HCT116 (cell line): ENCODE measurements at regions not wholly inside any gene's neighbourhood (a gene's known extent, or its start where the extent isn't known, plus 50 kb on each side); places are given as distances from the start of the nearest gene placed in this dataset.

Experiments
- ATAC-seq: fragments of 200-7000 bp; cut with Tn5 transposase; 2 replicates; pipeline ENCODE4 v1.9.1; 2020; ENCODE audit warnings: mild to moderate bottlenecking, moderate library complexity
- BruUV-seq: library from RNA; stranded (reverse); fragments of 400-500 nt; replicated peaks from 2 replicates; lab custom pipeline; 2021; lab: Mats Ljungman, UMichigan
- CTCF ChIA-PET: fragments of 300-600 bp; sonication (Branson Sonifier 250); formaldehyde crosslinking; loops from one replicate; lab custom pipeline; 2021; ENCODE audit warnings: antibody characterized with exemption; lab: Charles Lee
- POLR2A ChIA-PET: fragments of 300-600, 350-600 bp; sonication (Branson Sonifier 250); formaldehyde crosslinking; loops from one replicate; lab custom pipeline; 2021; ENCODE audit warnings: antibody characterized with exemption; lab: Charles Lee
- RAD21 ChIA-PET, 2 experiments: fragments of 300-600 bp; sonication (Branson Sonifier 250); formaldehyde crosslinking; loops; one replicate each; lab custom pipeline; 2023; ENCODE audit warnings: low total read pairs in 2 of 2; ENCODE audit not compliant: uncharacterized antibody in 2 of 2, unreplicated experiment in 2 of 2, low non-redundant PET in 1 of 2; lab: Charles Lee
- DNase-seq: peaks from one replicate; pipeline ENCODE4 v3.0.0-alpha.2; 2010; ENCODE audit warnings: low read depth, low spot score
- H2AFZ ChIP-seq: fragments of 200-600 bp; shearing (Covaris generic), sonication (generic); 2 replicates; pipeline ENCODE4 v1.6.1; 2017; ENCODE audit warnings: low read depth, mixed run types, mixed read lengths, antibody characterized with exemption, low read length; ENCODE audit not compliant: poor library complexity, severe bottlenecking
- H3K27ac ChIP-seq: 2 replicates; pipeline ENCODE4 v1.5.1; 2012; ENCODE audit warnings: low read depth, low read length
- H3K27me3 ChIP-seq: fragments of 200-600 bp; sonication (generic); 2 replicates; pipeline ENCODE4 v1.6.1; 2016; ENCODE audit warnings: mixed run types, low read length, mixed read lengths; ENCODE audit not compliant: insufficient read depth
- H3K36me3 ChIP-seq, 2 experiments: fragments of 200-500 bp in 1 of 2; fragments of 200-600 bp in 1 of 2; sonication (Bioruptor generic) in 1 of 2; sonication (generic) in 1 of 2; 2 replicates each; pipeline versions ENCODE4 v1.5.1 to v1.6.1; 2014 to 2016; ENCODE audit warnings: low read length in 2 of 2, inconsistent platforms in 1 of 2, mixed read lengths in 1 of 2, mixed run types in 1 of 2; ENCODE audit not compliant: insufficient read depth in 2 of 2, control insufficient read depth in 1 of 2
- H3K4me1 ChIP-seq, 2 experiments: fragments of 200-600 bp in 1 of 2; sonication (generic) in 1 of 2; 2 replicates each; pipeline versions ENCODE4 v1.5.1 to v1.6.1; 2012 to 2017; ENCODE audit warnings: low read length in 2 of 2, inconsistent platforms in 1 of 2, mild to moderate bottlenecking in 1 of 2, mixed read lengths in 1 of 2, mixed run types in 1 of 2, moderate library complexity in 1 of 2; ENCODE audit not compliant: insufficient read depth in 2 of 2, control insufficient read depth in 1 of 2
- H3K4me2 ChIP-seq: fragments of 200-600 bp; sonication (generic); 2 replicates; pipeline ENCODE4 v1.6.1; 2017; ENCODE audit warnings: mixed run types, low read length, mixed read lengths
- H3K4me3 ChIP-seq, 2 experiments: fragments of 200-600 bp in 1 of 2; sonication (generic) in 1 of 2; replicated peaks in 1 of 2; 2 replicates each; pipeline ENCODE4 v1.5.1; 2011 to 2016; ENCODE audit warnings: low read length in 2 of 2, control low read depth in 1 of 2, low read depth in 1 of 2, mild to moderate bottlenecking in 1 of 2, mixed read lengths in 1 of 2, mixed run types in 1 of 2
- H3K79me2 ChIP-seq: fragments of 200-600 bp; sonication (generic); 2 replicates; pipeline ENCODE4 v1.6.1; 2017; ENCODE audit warnings: mild to moderate bottlenecking, mixed run types, low read length, moderate library complexity, mixed read lengths; ENCODE audit not compliant: insufficient read depth
- H3K9ac ChIP-seq: fragments of 200-600 bp; sonication (generic); 2 replicates; pipeline ENCODE4 v1.6.1; 2016; ENCODE audit warnings: low read length, mixed read lengths
- H3K9me2 ChIP-seq: fragments of 200-600 bp; sonication (generic), shearing (Covaris generic); 2 replicates; pipeline ENCODE4 v1.6.1; 2017; ENCODE audit warnings: mixed run types, mild to moderate bottlenecking, moderate library complexity; ENCODE audit not compliant: insufficient read depth
- H3K9me3 ChIP-seq, 2 experiments: fragments of 200-500 bp in 1 of 2; fragments of 200-600 bp in 1 of 2; sonication (Bioruptor generic) in 1 of 2; sonication (generic) in 1 of 2; 2 replicates each; pipeline ENCODE4 v1.6.1; 2014 to 2017; ENCODE audit warnings: low read length in 2 of 2, mixed read lengths in 2 of 2, inconsistent platforms in 1 of 2, low read depth in 1 of 2, mild to moderate bottlenecking in 1 of 2, mixed run types in 1 of 2, moderate library complexity in 1 of 2; ENCODE audit not compliant: control insufficient read depth in 1 of 2, insufficient read depth in 1 of 2
- H4K20me1 ChIP-seq: fragments of 200-600 bp; sonication (generic), shearing (Covaris generic); 2 replicates; pipeline ENCODE4 v1.6.1; 2017; ENCODE audit warnings: mixed run types, mild to moderate bottlenecking, moderate library complexity; ENCODE audit not compliant: insufficient read depth
- ATF3 ChIP-seq: IDR thresholded peaks from 2 replicates; pipeline ENCODE4 v1.6.1; 2012
- CBX3 ChIP-seq: IDR thresholded peaks from 2 replicates; pipeline ENCODE4 v1.6.1; 2012; ENCODE audit warnings: low read depth
- CEBPB ChIP-seq: IDR thresholded peaks from 2 replicates; pipeline ENCODE4 v1.6.1; 2012; ENCODE audit warnings: low read depth
- EGR1 ChIP-seq: IDR thresholded peaks from 2 replicates; pipeline ENCODE4 v1.6.1; 2012; ENCODE audit warnings: low read depth
- EZH2 ChIP-seq: fragments of 200-600 bp; sonication (generic); IDR thresholded peaks from 2 replicates; pipeline ENCODE4 v1.6.1; 2017; ENCODE audit warnings: antibody characterized with exemption, mixed run types
- JUND ChIP-seq: IDR thresholded peaks from 2 replicates; pipeline ENCODE4 v1.6.1; 2012
- POLR2A ChIP-seq: IDR thresholded peaks from 2 replicates; pipeline ENCODE4 v1.7.0; 2011; ENCODE audit warnings: borderline replicate concordance; ENCODE audit not compliant: insufficient read depth, insufficient read length; ENCODE audit errors: extremely low read depth
- REST ChIP-seq: IDR thresholded peaks from 2 replicates; pipeline ENCODE4 v1.6.1; 2012; ENCODE audit warnings: low read depth
- SIN3A ChIP-seq: IDR thresholded peaks from 2 replicates; pipeline ENCODE4 v1.6.1; 2012; ENCODE audit warnings: low read depth
- SRF ChIP-seq: IDR thresholded peaks from 2 replicates; pipeline ENCODE4 v1.6.1; 2012; ENCODE audit warnings: low read depth
- TCF7L2 ChIP-seq: IDR thresholded peaks from 2 replicates; pipeline ENCODE4 v1.7.0; 2011; ENCODE audit warnings: borderline replicate concordance, inconsistent platforms; ENCODE audit not compliant: insufficient read depth, insufficient read length; ENCODE audit errors: extremely low read depth
- ZBTB33 ChIP-seq: IDR thresholded peaks from 2 replicates; pipeline ENCODE4 v1.6.1; 2011; ENCODE audit warnings: mild to moderate bottlenecking, low read length, moderate library complexity; ENCODE audit not compliant: insufficient replicate concordance; ENCODE audit errors: extremely low read depth
- intact Hi-C: fragments of 100-400 bp; cut with micrococcal nuclease; formaldehyde crosslinking; loops from 2 replicates; pipeline ENCODE4 v1.10.0; 2022

GRCh38 chr6:105681061-105681460 lies 278.2 kb upstream of the PREP start:
- Histone ChIP-seq H3K4me3 (no peak overlapping the region), H3K36me3 (no peaks in the 10 kb centered on the region), H3K4me1 (peaks cover 0 to 8% of the 10 kb centered on the region in 2 experiments; a peak in 3 of 4 replicates), H2AFZ (no peak overlapping the region), H3K9ac (no peak overlapping the region), H3K4me2 (no peak overlapping the region), H3K79me2 (no peaks in the 10 kb centered on the region), H3K27me3 (no peaks in the 10 kb centered on the region), H3K9me2 (no peaks in the 10 kb centered on the region), H3K9me3 (no peaks in the 10 kb centered on the region), H4K20me1 (no peaks in the 10 kb centered on the region), H3K27ac (no peak overlapping the region)
- TF ChIP-seq TCF7L2 (no peak), EZH2 (no peak), REST (no peak), POLR2A (no peak), SIN3A (no peak), SRF (no peak), JUND (no peak), EGR1 (no peak), ATF3 (no peak), CBX3 (no peak), ZBTB33 (no peak), CEBPB (no peak)
- ChIA-PET POLR2A (no interaction called here), CTCF (no interaction called here), RAD21 (no interaction called here)
- no TSS peak for BruUV-seq
- ATAC-seq (no peak), DNase-seq (no peak)
- intact Hi-C loops = no loop called here
